ENCODE measurements at regions not wholly inside any gene's neighbourhood (a gene's known extent, or its start where the extent isn't known, plus 50 kb on each side); places are given as distances from the start of the nearest gene placed in this dataset.

GRCh38 chr20:7770578-7770977, 169.7 kb downstream of the HAO1 start:
- TF ChIP-seq CTCF (optimal IDR thresholded peaks at IDR 0.05 in 1 of 3, IDR thresholded peaks at IDR 0.05 in 1 of 3, conservative IDR thresholded peaks at IDR 0.05 in 1 of 3; ENCODE audit: extremely low read depth in 1 of 3, insufficient read depth in 2 of 3, low read length in 3 of 3) (no peak), EZH2 (IDR thresholded peaks at IDR 0.05; ENCODE audit: low read length) (no peak)

Data from keratinocyte (primary cell).